Activated B cell treated with CpG ODN at 0.5 μM for 24 hours (primary cell): ENCODE measurements at regions not wholly inside any gene's neighbourhood (a gene's known extent, or its start where the extent isn't known, plus 50 kb on each side); places are given as distances from the start of the nearest gene placed in this dataset.

Experiments
- ATAC-seq: fragments of 200-7000 bp; cut with Tn5 transposase; one replicate; pipeline ENCODE4 v1.10.0; 2021; ENCODE audit warnings: low read depth, mild to moderate bottlenecking, moderate library complexity
- CTCF ChIA-PET: fragments of 350-600 bp; sonication (Branson Sonifier 250); formaldehyde crosslinking; loops from one replicate; lab custom pipeline; 2021; ENCODE audit warnings: antibody characterized with exemption; lab: Charles Lee
- POLR2A ChIA-PET: fragments of 350-600 bp; sonication (Branson Sonifier 250); formaldehyde crosslinking; loops from one replicate; lab custom pipeline; 2021; ENCODE audit warnings: antibody characterized with exemption; lab: Charles Lee
- DNase-seq: peaks from one replicate; pipeline ENCODE4 v3.0.0; 2022
- H3K27ac Mint-ChIP-seq: one replicate; pipeline ENCODE4 v1.8.0; 2020; ENCODE audit warnings: mixed read lengths
- H3K27me3 Mint-ChIP-seq: one replicate; pipeline ENCODE4 v1.8.0; 2021; ENCODE audit warnings: mixed read lengths
- H3K36me3 Mint-ChIP-seq: one replicate; pipeline ENCODE4 v1.8.0; 2021; ENCODE audit warnings: low read depth, mixed read lengths
- H3K4me1 Mint-ChIP-seq: one replicate; pipeline ENCODE4 v1.8.0; 2021; ENCODE audit warnings: mixed read lengths
- H3K4me3 Mint-ChIP-seq: one replicate; pipeline ENCODE4 v1.8.0; 2020; ENCODE audit warnings: mild to moderate bottlenecking, mixed read lengths
- H3K9me3 Mint-ChIP-seq: one replicate; pipeline ENCODE4 v1.8.0; 2020; ENCODE audit warnings: mixed read lengths
- CTCF ChIP-seq: fragments of 200-600 bp; IDR thresholded peaks from one replicate; pipeline ENCODE4 v1.8.0; 2022; ENCODE audit warnings: antibody characterized with exemption, mild to moderate bottlenecking
- intact Hi-C: fragments of 100-400 bp; cut with micrococcal nuclease; formaldehyde crosslinking; loops from one replicate; pipeline ENCODE4 v1.15.1; 2024

- no peaks in the 10 kb centered on the region for H3K36me3 Mint-ChIP-seq
- intact Hi-C loops = no loop called here
- no peaks in the 10 kb centered on the region for H3K4me1 Mint-ChIP-seq
- no peak overlapping the region for H3K27ac Mint-ChIP-seq
- DNase-seq (no peak), ATAC-seq (no peak)
- H3K9me3 Mint-ChIP-seq = peaks cover 12% of the 10 kb centered on the region
- H3K4me3 Mint-ChIP-seq = no peak overlapping the region
- TF ChIP-seq CTCF = no peak
- CTCF ChIA-PET = no interaction called here
- POLR2A ChIA-PET = no interaction called here
- no peaks in the 10 kb centered on the region for H3K27me3 Mint-ChIP-seq
Observed at GRCh38 chr10:85413570-85413969, 953.0 kb downstream of the GRID1 start.

- ChIA-PET CTCF (no interaction called here), POLR2A (no interaction called here)
- H3K27me3 Mint-ChIP-seq = no peaks in the 10 kb centered on the region
- no peaks in the 10 kb centered on the region for H3K9me3 Mint-ChIP-seq
- TF ChIP-seq CTCF = no peak
- no peak overlapping the region for H3K4me3 Mint-ChIP-seq
- no peak for ATAC-seq
- no peaks in the 10 kb centered on the region for H3K36me3 Mint-ChIP-seq
- no peak for DNase-seq
- no peak overlapping the region for H3K27ac Mint-ChIP-seq
- H3K4me1 Mint-ChIP-seq = no peaks in the 10 kb centered on the region
- intact Hi-C loops = no loop called here
Observed at GRCh38 chr10:85420501-85421191, 945.9 kb downstream of the GRID1 start.

GRCh38 chr10:85421421-85421820 lies 945.2 kb downstream of the GRID1 start:
- Mint-ChIP-seq H3K27me3 (no peaks in the 10 kb centered on the region), H3K36me3 (no peaks in the 10 kb centered on the region), H3K27ac (no peak overlapping the region), H3K4me3 (no peak overlapping the region), H3K4me1 (no peaks in the 10 kb centered on the region), H3K9me3 (no peaks in the 10 kb centered on the region)
- ChIA-PET CTCF (no interaction called here), POLR2A (no interaction called here)
- intact Hi-C loops = no loop called here
- DNase-seq = no peak
- no peak for TF ChIP-seq CTCF
- no peak for ATAC-seq

GRCh38 chr10:85429126-85429525 lies 937.5 kb downstream of the GRID1 start:
- no peak overlapping the region for H3K27ac Mint-ChIP-seq
- no peak overlapping the region for H3K4me3 Mint-ChIP-seq
- DNase-seq (no peak), ATAC-seq (no peak)
- POLR2A ChIA-PET = no interaction called here
- H3K9me3 Mint-ChIP-seq = no peaks in the 10 kb centered on the region
- peaks cover 2% of the 10 kb centered on the region for H3K27me3 Mint-ChIP-seq
- no peaks in the 10 kb centered on the region for H3K4me1 Mint-ChIP-seq
- TF ChIP-seq CTCF = no peak
- H3K36me3 Mint-ChIP-seq = no peaks in the 10 kb centered on the region
- CTCF ChIA-PET = no interaction called here
- intact Hi-C loops = no loop called here

GRCh38 chr10:85430991-85431390 lies 935.6 kb downstream of the GRID1 start:
- H3K9me3 Mint-ChIP-seq = no peaks in the 10 kb centered on the region
- DNase-seq (no peak), ATAC-seq (no peak)
- H3K36me3 Mint-ChIP-seq = no peaks in the 10 kb centered on the region
- intact Hi-C loops = no loop called here
- no peak for TF ChIP-seq CTCF
- H3K27ac Mint-ChIP-seq = no peak overlapping the region
- H3K27me3 Mint-ChIP-seq = peaks cover 2% of the 10 kb centered on the region
- no peak overlapping the region for H3K4me3 Mint-ChIP-seq
- CTCF ChIA-PET = no interaction called here
- POLR2A ChIA-PET = no interaction called here
- no peaks in the 10 kb centered on the region for H3K4me1 Mint-ChIP-seq
